ENCODE measurements at regions not wholly inside any gene's neighbourhood (a gene's known extent, or its start where the extent isn't known, plus 50 kb on each side); places are given as distances from the start of the nearest gene placed in this dataset.

DNA sequence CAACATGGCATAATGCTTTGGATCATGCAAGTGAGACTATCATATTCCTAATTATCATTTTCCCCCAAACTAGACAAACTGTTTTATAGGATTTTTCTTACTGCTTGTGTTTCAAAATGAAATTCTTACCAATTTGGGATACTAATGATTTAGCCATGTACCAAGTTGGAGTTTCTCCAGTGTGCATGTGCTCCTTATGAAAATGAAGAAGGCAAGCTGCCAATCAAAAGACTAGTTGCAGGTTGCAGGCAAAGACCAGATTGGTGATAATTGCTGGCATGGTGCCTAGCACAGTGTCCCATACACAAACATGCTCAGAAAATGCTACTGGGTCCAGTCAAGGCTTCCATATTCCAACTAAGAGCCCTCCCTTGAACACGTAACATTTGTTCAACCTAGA lies 771.8 kb upstream of the FANCL start:
- no peak for TF ChIP-seq CTCF (IDR thresholded peaks at IDR 0.05)
- no peak for TF ChIP-seq POLR2A (IDR thresholded peaks at IDR 0.05)
